Suprapubic skin (tissue), 3 donors: ENCODE measurements at regions not wholly inside any gene's neighbourhood (a gene's known extent, or its start where the extent isn't known, plus 50 kb on each side); places are given as distances from the start of the nearest gene placed in this dataset.

Source experiments
- CTCF ChIP-seq, 2 donors: fragments of 200-600 bp in 1 of 2; fragments of 450-650 bp in 1 of 2; sonication (generic) in 1 of 2; IDR thresholded peaks; one replicate each; pipeline ENCODE4 v1.5.1; 2016 to 2019; ENCODE audit warnings: antibody characterized with exemption in 2 of 2, mild to moderate bottlenecking in 1 of 2, moderate library complexity in 1 of 2
- POLR2A ChIP-seq, 2 donors: fragments of 450-650 bp; IDR thresholded peaks; one replicate each; pipeline ENCODE4 v1.6.1; 2017; ENCODE audit warnings: antibody characterized with exemption in 2 of 2, mild to moderate bottlenecking in 2 of 2, moderate library complexity in 2 of 2

- no peak for TF ChIP-seq CTCF (IDR thresholded peaks at IDR 0.05)
- no peak for TF ChIP-seq POLR2A (IDR thresholded peaks at IDR 0.05)
Measured at GRCh38 chr10:56605051-56605450, 244.0 kb upstream of the ZWINT start.
